Fibroblast of villous mesenchyme (primary cell): ENCODE measurements at regions not wholly inside any gene's neighbourhood (a gene's known extent, or its start where the extent isn't known, plus 50 kb on each side); places are given as distances from the start of the nearest gene placed in this dataset.

Experiments used
- DNase-seq: peaks from one replicate; pipeline ENCODE4 v3.0.0-alpha.2; 2010; ENCODE audit warnings: low read depth
- H3K4me3 ChIP-seq: 2 replicates; pipeline ENCODE4 v1.5.1; 2011; ENCODE audit warnings: low read depth, mild to moderate bottlenecking, low read length
- TF ChIP-seq, protein P1 (sequence below): IDR thresholded peaks from 2 replicates; pipeline ENCODE4 v1.5.1; 2012; ENCODE audit warnings: low read depth, mild to moderate bottlenecking, low read length; ENCODE audit not compliant: insufficient read depth

DNA sequence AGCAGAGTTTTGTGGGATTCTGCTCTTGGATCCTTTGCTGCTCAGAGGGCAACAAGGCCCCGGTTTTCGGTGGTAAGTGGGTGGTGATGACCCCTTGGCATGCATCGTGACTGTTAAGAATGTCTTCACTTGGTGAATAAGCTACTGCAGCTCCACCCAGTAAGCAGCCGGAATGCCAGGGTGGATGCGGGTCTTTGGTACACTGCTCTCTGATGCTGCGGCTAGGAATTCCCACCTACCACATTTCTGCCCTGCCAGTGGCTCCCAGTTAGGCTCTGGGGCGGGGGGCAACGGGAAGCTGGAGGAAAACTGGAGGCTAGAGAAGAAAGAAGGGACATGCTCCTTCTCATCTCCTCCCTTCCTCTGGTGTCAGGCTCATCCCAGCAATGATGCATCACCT lies 180.4 kb upstream of the GALNT2 start:
- H3K4me3 ChIP-seq = no peak overlapping the region
- TF ChIP-seq, protein P1, sequence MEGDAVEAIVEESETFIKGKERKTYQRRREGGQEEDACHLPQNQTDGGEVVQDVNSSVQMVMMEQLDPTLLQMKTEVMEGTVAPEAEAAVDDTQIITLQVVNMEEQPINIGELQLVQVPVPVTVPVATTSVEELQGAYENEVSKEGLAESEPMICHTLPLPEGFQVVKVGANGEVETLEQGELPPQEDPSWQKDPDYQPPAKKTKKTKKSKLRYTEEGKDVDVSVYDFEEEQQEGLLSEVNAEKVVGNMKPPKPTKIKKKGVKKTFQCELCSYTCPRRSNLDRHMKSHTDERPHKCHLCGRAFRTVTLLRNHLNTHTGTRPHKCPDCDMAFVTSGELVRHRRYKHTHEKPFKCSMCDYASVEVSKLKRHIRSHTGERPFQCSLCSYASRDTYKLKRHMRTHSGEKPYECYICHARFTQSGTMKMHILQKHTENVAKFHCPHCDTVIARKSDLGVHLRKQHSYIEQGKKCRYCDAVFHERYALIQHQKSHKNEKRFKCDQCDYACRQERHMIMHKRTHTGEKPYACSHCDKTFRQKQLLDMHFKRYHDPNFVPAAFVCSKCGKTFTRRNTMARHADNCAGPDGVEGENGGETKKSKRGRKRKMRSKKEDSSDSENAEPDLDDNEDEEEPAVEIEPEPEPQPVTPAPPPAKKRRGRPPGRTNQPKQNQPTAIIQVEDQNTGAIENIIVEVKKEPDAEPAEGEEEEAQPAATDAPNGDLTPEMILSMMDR = no peak
- no peak for DNase-seq

DNA sequence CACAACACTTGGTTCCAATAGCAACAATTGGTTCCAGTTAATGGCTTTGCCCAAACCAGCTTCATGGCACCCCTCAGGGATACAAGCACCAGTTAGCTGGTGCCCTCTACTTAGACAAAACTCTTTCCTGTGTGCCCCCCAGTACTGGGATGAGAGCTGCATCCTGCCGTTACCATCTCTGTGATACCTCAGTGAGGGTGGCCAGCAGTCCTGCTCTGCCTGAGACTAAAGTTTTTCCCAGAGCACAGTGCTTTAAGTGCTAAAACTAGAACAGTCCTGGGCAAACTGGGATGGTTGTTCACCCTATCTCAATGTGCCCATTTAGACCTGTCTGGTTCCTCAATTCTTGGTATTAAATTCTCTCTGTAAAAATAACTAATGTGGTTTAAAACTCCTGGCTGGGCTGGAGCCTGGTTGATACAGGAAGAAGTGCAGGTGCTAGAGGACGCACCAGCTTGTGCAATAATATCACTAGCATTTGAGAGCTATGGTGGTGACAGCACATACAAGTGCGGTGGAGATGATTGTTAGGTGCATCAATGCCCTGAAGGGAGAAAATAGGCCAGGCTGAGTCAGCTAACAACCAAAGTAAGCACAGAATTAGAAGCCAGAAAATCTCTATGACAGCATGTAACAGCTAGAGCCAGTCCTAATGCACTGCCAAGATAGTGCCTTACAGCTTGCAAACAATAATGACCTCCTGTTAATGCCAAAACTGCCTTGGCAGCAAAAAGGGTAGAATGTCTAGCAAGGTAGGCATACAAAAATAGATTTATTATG lies 179.8 kb upstream of the GALNT2 start:
- TF ChIP-seq, protein P1 = no peak
- no peak overlapping the region for H3K4me3 ChIP-seq
- DNase-seq = no peak

DNA sequence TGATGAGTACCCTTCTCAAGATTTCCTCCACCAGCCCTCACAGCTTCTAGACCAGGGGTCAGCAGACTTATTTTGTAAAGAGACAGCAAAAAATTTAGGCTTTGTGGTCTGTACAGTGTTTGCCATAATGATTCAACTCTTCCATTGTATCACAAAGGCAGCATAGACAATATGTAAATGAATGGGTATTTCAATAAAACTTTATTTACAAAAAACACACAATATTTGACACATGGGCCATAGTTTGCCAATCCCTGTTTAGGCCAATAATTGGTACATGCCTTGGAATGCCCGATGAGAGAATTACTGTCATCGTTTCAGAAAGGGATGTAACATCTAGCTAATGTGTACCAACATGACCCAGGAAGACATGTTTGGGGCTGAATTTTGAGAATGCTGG lies 178.9 kb upstream of the GALNT2 start:
- H3K4me3 ChIP-seq = no peak overlapping the region
- DNase-seq = no peak
- TF ChIP-seq, protein P1 = no peak

DNA sequence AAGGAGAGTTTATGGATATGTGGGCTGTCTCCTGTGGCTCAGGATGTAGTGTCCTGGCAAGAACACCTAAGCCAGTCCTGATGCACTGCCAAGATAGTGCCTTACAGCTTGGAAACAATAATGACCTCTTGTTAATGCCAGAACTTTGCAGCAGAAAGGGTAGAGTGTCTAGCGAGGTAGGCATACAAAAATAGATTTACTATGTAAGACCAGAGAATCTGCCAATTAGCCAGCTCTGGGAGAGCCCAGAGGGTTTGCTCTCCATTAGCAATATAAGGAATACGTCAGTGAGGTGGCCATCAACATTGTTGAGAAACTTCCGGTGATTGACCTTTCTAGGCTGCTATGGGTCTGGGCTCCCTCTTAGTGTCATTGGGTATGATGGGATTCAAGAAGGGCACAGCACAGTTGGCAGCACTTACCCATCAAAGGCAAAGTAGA lies 178.5 kb upstream of the GALNT2 start:
- no peak for DNase-seq
- no peak overlapping the region for H3K4me3 ChIP-seq
- TF ChIP-seq, protein P1 = no peak

DNA sequence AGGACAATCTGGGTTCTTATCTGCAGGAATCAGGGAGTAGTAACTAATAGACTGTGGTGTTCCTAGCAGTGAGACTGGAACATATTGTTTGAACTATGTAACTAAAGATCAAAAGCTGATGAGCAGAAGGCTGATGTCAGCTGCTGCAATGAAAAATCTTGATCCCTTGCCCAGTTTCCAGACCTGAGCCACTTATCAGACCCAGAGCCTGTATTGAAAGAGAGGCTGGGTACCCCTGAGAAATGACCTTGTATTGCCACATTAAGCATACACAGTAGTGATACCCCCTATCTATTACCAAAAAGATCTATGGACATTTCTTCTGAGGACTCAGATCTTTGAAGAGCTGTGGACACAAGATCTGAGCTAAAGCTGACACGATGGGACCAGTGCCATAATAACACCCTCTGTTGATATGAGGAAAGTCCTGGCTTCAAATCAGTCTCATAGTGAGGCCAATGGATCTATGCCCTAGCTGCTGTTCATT lies 178.0 kb upstream of the GALNT2 start:
- DNase-seq = no peak
- H3K4me3 ChIP-seq = no peak overlapping the region
- TF ChIP-seq, protein P1 = no peak

DNA sequence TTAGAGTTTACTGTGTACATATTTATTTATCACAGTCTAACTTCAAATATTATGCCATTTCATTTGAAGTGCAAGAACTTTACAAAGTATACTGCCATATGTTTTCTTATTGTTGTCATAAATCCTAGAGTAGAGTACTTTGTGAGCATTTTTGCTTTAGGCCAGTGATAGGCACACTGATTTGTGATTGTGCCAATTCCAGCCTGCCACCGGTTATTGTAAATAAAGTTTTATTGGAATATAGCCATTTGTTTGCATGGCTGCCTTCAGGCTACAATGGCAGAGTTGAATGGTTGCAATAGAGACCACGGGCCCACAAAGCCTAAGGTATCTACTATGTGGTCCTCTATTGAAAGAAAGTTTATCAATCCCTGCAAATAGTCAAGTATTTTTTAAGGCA lies 175.8 kb upstream of the GALNT2 start:
- DNase-seq = no peak
- H3K4me3 ChIP-seq = no peak overlapping the region
- TF ChIP-seq, protein P1 = no peak

DNA sequence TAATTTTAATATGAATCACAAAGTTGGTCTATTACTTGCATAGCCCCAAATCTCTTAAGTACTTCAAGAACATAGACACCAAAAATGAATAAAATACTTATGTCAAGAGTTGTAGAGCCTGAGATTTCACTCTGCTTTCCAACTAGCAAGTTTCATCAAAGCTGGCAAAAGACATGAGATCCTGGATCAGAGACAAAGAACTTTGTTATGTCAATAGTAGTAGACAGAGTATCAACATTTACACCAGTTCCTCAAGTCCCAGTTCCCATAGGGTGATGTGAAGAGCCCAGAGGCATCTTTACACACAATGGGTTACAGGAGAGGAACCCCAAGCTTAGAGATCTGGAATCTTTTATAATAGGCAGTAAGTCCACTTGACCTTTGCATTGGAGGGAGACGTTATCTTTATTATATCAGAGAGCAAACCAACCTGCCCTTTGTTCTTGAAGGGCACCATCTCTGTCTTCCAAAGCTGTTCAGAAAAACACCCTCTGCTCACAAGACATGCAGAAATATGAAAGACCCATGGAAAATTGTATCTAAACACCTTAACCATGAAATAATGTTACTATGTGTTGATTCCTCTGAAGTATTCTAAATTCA lies 174.4 kb upstream of the GALNT2 start:
- no peak for DNase-seq
- H3K4me3 ChIP-seq = no peak overlapping the region
- TF ChIP-seq, protein P1 = no peak
